Esophagus squamous epithelium (tissue), 4 donors: ENCODE measurements at regions not wholly inside any gene's neighbourhood (a gene's known extent, or its start where the extent isn't known, plus 50 kb on each side); places are given as distances from the start of the nearest gene placed in this dataset.

ENCODE experiments used
- POLR2A ChIP-seq, 4 donors: fragments of 450-650 bp; IDR thresholded peaks; one replicate each; pipeline ENCODE4 v1.6.1; 2017; ENCODE audit warnings: antibody characterized with exemption in 4 of 4, mild to moderate bottlenecking in 4 of 4, moderate library complexity in 3 of 4
- TF ChIP-seq, protein P1 (sequence below), 6 experiments: fragments of 450-650 bp in 4 of 6; fragments of 200-600 bp in 2 of 6; sonication (generic) in 2 of 6; IDR thresholded peaks; one replicate each; pipeline ENCODE4 v1.5.1; 2016 to 2019; ENCODE audit warnings: antibody characterized with exemption in 6 of 6, mild to moderate bottlenecking in 4 of 6, moderate library complexity in 4 of 6

DNA sequence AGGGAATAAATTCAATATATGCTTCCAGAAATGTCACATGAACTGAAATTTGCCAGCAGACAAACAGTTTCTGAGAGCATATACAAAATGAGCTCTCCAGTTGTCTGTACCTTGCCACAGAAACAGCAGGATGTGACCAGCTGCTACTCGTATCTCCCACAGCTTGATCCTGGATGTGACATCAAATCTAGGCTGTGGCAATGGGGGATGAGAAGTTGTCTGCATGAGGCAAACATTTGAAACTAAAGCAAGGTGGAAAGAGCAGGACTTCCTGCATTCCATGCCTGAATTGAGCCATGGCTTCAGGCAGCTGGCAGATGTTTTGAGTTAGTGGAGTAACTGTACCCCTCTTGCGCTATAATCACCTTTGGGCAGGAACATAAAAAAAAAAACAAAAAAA lies 1724.0 kb downstream of the RPA4 start:
- TF ChIP-seq, protein P1, sequence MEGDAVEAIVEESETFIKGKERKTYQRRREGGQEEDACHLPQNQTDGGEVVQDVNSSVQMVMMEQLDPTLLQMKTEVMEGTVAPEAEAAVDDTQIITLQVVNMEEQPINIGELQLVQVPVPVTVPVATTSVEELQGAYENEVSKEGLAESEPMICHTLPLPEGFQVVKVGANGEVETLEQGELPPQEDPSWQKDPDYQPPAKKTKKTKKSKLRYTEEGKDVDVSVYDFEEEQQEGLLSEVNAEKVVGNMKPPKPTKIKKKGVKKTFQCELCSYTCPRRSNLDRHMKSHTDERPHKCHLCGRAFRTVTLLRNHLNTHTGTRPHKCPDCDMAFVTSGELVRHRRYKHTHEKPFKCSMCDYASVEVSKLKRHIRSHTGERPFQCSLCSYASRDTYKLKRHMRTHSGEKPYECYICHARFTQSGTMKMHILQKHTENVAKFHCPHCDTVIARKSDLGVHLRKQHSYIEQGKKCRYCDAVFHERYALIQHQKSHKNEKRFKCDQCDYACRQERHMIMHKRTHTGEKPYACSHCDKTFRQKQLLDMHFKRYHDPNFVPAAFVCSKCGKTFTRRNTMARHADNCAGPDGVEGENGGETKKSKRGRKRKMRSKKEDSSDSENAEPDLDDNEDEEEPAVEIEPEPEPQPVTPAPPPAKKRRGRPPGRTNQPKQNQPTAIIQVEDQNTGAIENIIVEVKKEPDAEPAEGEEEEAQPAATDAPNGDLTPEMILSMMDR (IDR thresholded peaks at IDR 0.05), result no peak
- no peak for TF ChIP-seq POLR2A (IDR thresholded peaks at IDR 0.05)
